Breast epithelium (tissue), 4 donors: ENCODE measurements at regions not wholly inside any gene's neighbourhood (a gene's known extent, or its start where the extent isn't known, plus 50 kb on each side); places are given as distances from the start of the nearest gene placed in this dataset.

Experiments used
- DNase-seq, 2 donors: peaks; one replicate each; pipeline ENCODE4 v3.0.0-alpha.2; 2019; ENCODE audit warnings: low spot score in 2 of 2
- H3K27ac ChIP-seq, 2 donors: fragments of 200-600 bp; sonication (generic) in 1 of 2; one replicate each; pipeline ENCODE4 v1.5.1; 2016 to 2019; ENCODE audit warnings: mild to moderate bottlenecking in 1 of 2
- H3K27me3 ChIP-seq, 2 donors: fragments of 200-600 bp; sonication (generic) in 1 of 2; one replicate each; pipeline versions ENCODE4 v1.5.1 to v1.6.0; 2017 to 2019; ENCODE audit warnings: control low read depth in 1 of 2, mild to moderate bottlenecking in 1 of 2
- H3K36me3 ChIP-seq: fragments of 200-600 bp; one replicate; pipeline ENCODE4 v1.5.1; 2019
- H3K4me1 ChIP-seq, 2 donors: fragments of 200-600 bp; sonication (generic); one replicate each; pipeline ENCODE4 v1.5.1; 2016 to 2019; ENCODE audit warnings: control low read depth in 1 of 2
- H3K4me3 ChIP-seq, 3 donors: fragments of 200-600 bp; sonication (generic); 1 replicate in 2 of 3; 2 replicates in 1 of 3; pipeline ENCODE4 v1.5.1; 2016 to 2019; ENCODE audit warnings: mild to moderate bottlenecking in 3 of 3, moderate library complexity in 2 of 3
- H3K9me3 ChIP-seq, 2 donors: fragments of 200-600 bp; sonication (generic) in 1 of 2; one replicate each; pipeline ENCODE4 v1.5.1; 2016 to 2019; ENCODE audit warnings: control low read depth in 1 of 2
- CTCF ChIP-seq, 3 donors: fragments of 450-650 bp; IDR thresholded peaks; one replicate each; pipeline ENCODE4 v1.5.1; 2016 to 2017; ENCODE audit warnings: antibody characterized with exemption in 3 of 3, mild to moderate bottlenecking in 3 of 3, moderate library complexity in 3 of 3
- POLR2A ChIP-seq: fragments of 450-650 bp; IDR thresholded peaks from one replicate; pipeline ENCODE4 v1.6.1; 2016; ENCODE audit warnings: antibody characterized with exemption, mild to moderate bottlenecking, moderate library complexity
- POLR2AphosphoS5 ChIP-seq, 3 donors: sonication (generic); formaldehyde crosslinking; IDR thresholded peaks; one replicate each; pipeline ENCODE4 v1.6.1; 2017; ENCODE audit warnings: antibody characterized with exemption in 3 of 3
- intact Hi-C: fragments of 100-400 bp; cut with DNase I; formaldehyde crosslinking; loops from one replicate; pipeline ENCODE4 v1.15.1; 2023; ENCODE audit warnings: low total_unique reads

- DNase-seq: no peak
- peaks cover 0 to 8% of the 10 kb centered on the region in 2 donors for H3K4me1 ChIP-seq
- TF ChIP-seq POLR2AphosphoS5 (IDR thresholded peaks at IDR 0.05) (no peak), POLR2A (no peak), CTCF (IDR thresholded peaks at IDR 0.05) (no peak)
- H3K36me3 ChIP-seq: no peaks in the 10 kb centered on the region
- no peak overlapping the region for H3K4me3 ChIP-seq
- H3K9me3 ChIP-seq: peaks cover 6 to 12% of the 10 kb centered on the region in 2 donors
- intact Hi-C loops: no loop called here
- peak overlapping the region in 1 of 2 donors; percentile 25 for H3K27ac ChIP-seq
- H3K27me3 ChIP-seq: no peaks in the 10 kb centered on the region
Measured at GRCh38 chr22:27434898-27435297, 366.7 kb downstream of the MN1 start.

GRCh38 chr22:27435844-27436576, 365.5 kb downstream of the MN1 start:
- Histone ChIP-seq H3K27me3 (no peaks in the 10 kb centered on the region), H3K4me3 (no peak overlapping the region), H3K9me3 (peaks cover 6 to 12% of the 10 kb centered on the region in 2 donors), H3K27ac (peak overlapping the region; percentile 25 to 75), H3K4me1 (peaks cover 0 to 8% of the 10 kb centered on the region in 2 donors), H3K36me3 (no peaks in the 10 kb centered on the region)
- no peak for DNase-seq
- TF ChIP-seq CTCF (IDR thresholded peaks at IDR 0.05) (no peak), POLR2A (no peak), POLR2AphosphoS5 (IDR thresholded peaks at IDR 0.05) (no peak)
- intact Hi-C loops: no loop called here

GRCh38 chr22:27436591-27436990, 365.0 kb downstream of the MN1 start:
- peaks cover 6 to 11% of the 10 kb centered on the region in 2 donors for H3K9me3 ChIP-seq
- intact Hi-C loops: no loop called here
- DNase-seq: no peak
- TF ChIP-seq CTCF (IDR thresholded peaks at IDR 0.05) (no peak), POLR2A (no peak), POLR2AphosphoS5 (IDR thresholded peaks at IDR 0.05) (no peak)
- no peaks in the 10 kb centered on the region for H3K27me3 ChIP-seq
- peak overlapping the region; percentile 15 to 72 for H3K27ac ChIP-seq
- peaks cover 0 to 8% of the 10 kb centered on the region in 2 donors for H3K4me1 ChIP-seq
- no peaks in the 10 kb centered on the region for H3K36me3 ChIP-seq
- no peak overlapping the region for H3K4me3 ChIP-seq

DNA sequence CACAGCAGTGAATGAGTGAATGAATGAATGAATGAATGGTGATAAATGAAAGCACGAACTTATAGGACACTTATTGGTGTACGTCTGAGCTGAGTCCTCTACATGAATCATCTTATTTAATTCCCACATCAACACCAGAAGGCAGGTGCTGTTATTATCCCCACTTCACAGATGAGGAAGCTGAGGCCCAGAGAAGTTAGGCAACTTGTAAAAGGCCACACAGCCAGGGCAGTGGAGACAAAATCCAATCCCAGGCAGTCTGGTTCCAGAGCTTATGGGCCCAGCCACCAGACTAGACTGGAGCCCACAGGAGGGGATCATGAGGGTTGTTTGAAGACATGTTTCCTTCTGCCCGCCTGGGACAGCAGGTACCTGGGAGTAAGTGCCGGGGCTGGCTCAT, 364.0 kb downstream of the MN1 start:
- Histone ChIP-seq H3K27me3 (no peaks in the 10 kb centered on the region), H3K9me3 (peaks cover 0 to 1% of the 10 kb centered on the region in 2 donors), H3K36me3 (no peaks in the 10 kb centered on the region), H3K4me3 (no peak overlapping the region), H3K27ac (no peak overlapping the region), H3K4me1 (peaks cover 0 to 8% of the 10 kb centered on the region in 2 donors)
- TF ChIP-seq POLR2AphosphoS5 (IDR thresholded peaks at IDR 0.05) (no peak), POLR2A (no peak), CTCF (IDR thresholded peaks at IDR 0.05) (no peak)
- no peak for DNase-seq
- intact Hi-C loops: no loop called here

DNA sequence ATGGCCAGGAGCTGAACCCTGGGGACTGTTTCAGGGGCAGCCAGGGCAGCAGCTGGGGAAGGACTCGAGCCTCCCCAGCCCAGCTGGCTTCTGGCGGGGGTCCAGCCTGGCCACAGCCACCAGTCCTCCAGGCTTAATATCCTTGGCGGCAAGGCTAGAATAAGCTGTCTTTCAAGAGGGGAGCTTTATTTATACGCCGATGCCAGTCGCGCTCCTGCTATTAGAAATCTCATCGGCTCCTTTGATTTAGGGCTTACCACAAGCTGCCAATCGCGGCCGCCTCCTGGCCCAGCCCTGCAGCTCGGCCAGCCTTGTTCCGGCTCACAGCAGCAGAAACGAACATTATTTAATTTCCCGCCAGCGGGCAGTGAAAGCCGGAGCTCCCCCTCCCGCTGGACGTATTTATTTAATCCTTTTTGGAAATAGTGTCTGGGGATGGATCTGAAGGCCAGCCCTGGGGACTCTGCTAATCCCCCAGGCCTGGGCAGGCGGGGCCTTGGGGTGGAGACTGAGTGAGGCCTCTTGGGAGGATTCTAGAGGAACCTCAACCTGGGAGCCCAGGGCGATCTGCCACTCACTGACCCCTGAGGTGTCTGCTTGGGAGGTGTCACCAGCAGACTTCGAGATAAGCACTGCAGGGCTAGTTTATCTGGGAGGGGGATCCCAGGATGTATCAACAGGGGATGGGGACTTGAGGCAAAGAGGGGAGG, 363.1 kb downstream of the MN1 start:
- H3K36me3 ChIP-seq: no peaks in the 10 kb centered on the region
- H3K27ac ChIP-seq: peak overlapping the region in 1 of 2 donors; percentile 48
- no peaks in the 10 kb centered on the region for H3K27me3 ChIP-seq
- intact Hi-C loops: no loop called here
- peak overlapping the region in 1 of 3 donors; percentile 44 for H3K4me3 ChIP-seq
- no peak for TF ChIP-seq POLR2AphosphoS5 (IDR thresholded peaks at IDR 0.05)
- TF ChIP-seq CTCF (IDR thresholded peaks at IDR 0.05): no peak
- TF ChIP-seq POLR2A: no peak
- peaks cover 0 to 8% of the 10 kb centered on the region in 2 donors for H3K4me1 ChIP-seq
- DNase-seq: no peak
- no peaks in the 10 kb centered on the region for H3K9me3 ChIP-seq
